ACC112 (cell line): ENCODE measurements at regions not wholly inside any gene's neighbourhood (a gene's known extent, or its start where the extent isn't known, plus 50 kb on each side); places are given as distances from the start of the nearest gene placed in this dataset.
A peak's percentile ranks its signal among the peaks of the same experiment; 100 is the strongest.

ENCODE experiments used
- H2AFZ ChIP-seq: fragments of 200-600 bp; sonication (generic); one replicate; pipeline ENCODE4 v1.6.0; 2017; ENCODE audit warnings: antibody characterized with exemption, low read length; ENCODE audit not compliant: unreplicated experiment
- H3K27ac ChIP-seq: fragments of 200-600 bp; sonication (generic); 2 replicates; pipeline ENCODE4 v1.5.1; 2014; ENCODE audit warnings: low read depth, mild to moderate bottlenecking, antibody characterized with exemption, low read length, moderate library complexity
- H3K27me3 ChIP-seq: fragments of 200-600 bp; sonication (generic); 2 replicates; pipeline ENCODE4 v1.6.1; 2014; ENCODE audit warnings: mild to moderate bottlenecking, antibody characterized with exemption, low read length, moderate library complexity, mixed read lengths; ENCODE audit not compliant: insufficient read depth
- H3K36me3 ChIP-seq: fragments of 200-600 bp; sonication (generic); 2 replicates; pipeline ENCODE4 v1.6.1; 2016; ENCODE audit warnings: mild to moderate bottlenecking, antibody characterized with exemption, low read length, moderate library complexity, mixed read lengths; ENCODE audit not compliant: insufficient read depth
- H3K4me1 ChIP-seq: fragments of 200-600 bp; sonication (generic); one replicate; pipeline ENCODE4 v1.6.1; 2016; ENCODE audit warnings: low read length, mixed read lengths; ENCODE audit not compliant: insufficient read depth, unreplicated experiment, control insufficient read depth
- H3K4me3 ChIP-seq: fragments of 200-600 bp; sonication (generic); 2 replicates; pipeline ENCODE4 v1.5.1; 2014; ENCODE audit warnings: mild to moderate bottlenecking, low read depth, low read length
- H3K79me2 ChIP-seq: fragments of 200-600 bp; sonication (generic); one replicate; pipeline ENCODE4 v1.6.0; 2016; ENCODE audit warnings: low read length; ENCODE audit not compliant: control insufficient read depth, unreplicated experiment, insufficient read depth

DNA sequence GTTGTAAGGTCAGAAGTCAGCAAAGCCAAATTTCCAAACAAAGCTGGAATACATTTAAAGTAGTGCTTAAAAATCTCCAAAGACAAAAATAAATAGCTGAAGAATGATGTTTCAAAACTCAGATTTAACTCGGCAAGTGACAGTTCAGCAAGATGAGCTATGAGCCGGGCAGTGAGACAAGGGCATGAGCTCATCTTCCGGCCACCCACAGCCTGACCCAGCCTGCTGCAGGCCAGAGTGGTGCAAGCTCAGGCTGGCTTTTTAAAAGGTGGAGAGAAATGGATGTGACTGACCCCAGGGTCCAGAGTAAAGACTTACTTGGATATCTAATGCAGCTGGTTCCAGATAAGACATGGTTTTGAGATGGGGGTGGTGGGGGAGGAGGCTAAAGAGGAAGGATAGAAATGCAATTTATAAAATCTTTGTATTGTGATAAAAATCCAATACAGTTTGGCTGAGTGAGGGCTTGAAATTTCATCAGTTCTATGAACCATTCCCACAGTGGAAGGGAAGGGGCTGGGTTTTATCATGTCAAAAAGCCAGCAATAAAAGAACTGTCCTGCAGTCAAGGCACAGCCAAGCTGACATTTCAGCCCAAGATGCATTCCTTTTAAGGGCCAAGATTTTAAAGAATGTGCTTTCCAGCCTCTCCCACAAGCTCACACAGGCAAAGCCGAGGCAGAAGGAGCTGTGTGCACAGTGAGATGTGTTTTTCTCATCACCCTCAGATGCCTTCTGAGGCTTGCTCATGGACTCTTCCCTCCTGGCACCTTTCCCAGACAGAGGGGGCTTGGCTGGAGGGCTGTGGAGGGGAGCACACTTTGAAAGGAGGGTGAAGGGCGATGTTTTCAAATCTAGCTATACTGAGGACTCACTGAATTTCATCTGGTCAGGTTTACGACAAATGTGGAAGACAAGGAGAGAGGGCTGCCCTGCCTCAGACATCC is 97.9 kb upstream of the KLHL29 start:
- H3K27ac ChIP-seq: peak overlapping the region; percentile 29; the same call in 1 of the 2 replicates
- H3K79me2 ChIP-seq: no peaks in the 10 kb centered on the region
- H3K4me3 ChIP-seq: peak overlapping the region; percentile 33; the same call in 1 of the 2 replicates
- peaks cover 13% of the 10 kb centered on the region for H3K4me1 ChIP-seq
- no peaks in the 10 kb centered on the region for H3K36me3 ChIP-seq
- H2AFZ ChIP-seq: no peak overlapping the region
- no peaks in the 10 kb centered on the region for H3K27me3 ChIP-seq

DNA sequence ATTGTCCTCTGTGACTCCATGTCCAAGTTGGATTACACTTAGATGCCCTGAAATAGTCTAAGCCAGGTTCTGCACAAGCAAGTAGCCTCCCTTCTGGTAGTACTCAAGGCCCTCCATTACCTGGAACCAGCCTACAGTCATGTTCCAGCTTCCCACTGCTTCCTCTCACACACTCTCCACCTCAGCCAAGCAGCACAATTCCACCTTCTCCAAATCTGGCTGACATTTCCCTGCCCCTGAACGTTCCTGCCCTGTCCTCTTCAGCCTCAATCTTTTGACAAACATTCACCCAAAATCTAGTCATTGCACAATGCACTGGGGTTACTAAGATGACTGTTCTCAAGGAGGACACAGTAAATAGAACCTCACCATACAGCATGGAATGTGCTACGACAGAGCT is 95.3 kb upstream of the KLHL29 start:
- no peak overlapping the region for H3K27ac ChIP-seq
- H3K36me3 ChIP-seq: no peaks in the 10 kb centered on the region
- H3K4me3 ChIP-seq: no peak overlapping the region
- no peak overlapping the region for H2AFZ ChIP-seq
- H3K4me1 ChIP-seq: peaks cover 18% of the 10 kb centered on the region
- no peaks in the 10 kb centered on the region for H3K27me3 ChIP-seq
- H3K79me2 ChIP-seq: no peaks in the 10 kb centered on the region

- no peak overlapping the region for H3K27ac ChIP-seq
- no peaks in the 10 kb centered on the region for H3K36me3 ChIP-seq
- no peak overlapping the region for H3K4me3 ChIP-seq
- no peak overlapping the region for H2AFZ ChIP-seq
- no peaks in the 10 kb centered on the region for H3K79me2 ChIP-seq
- peaks cover 17% of the 10 kb centered on the region for H3K4me1 ChIP-seq
- no peaks in the 10 kb centered on the region for H3K27me3 ChIP-seq
Observed at GRCh38 chr2:23291239-23291638, 93.7 kb upstream of the KLHL29 start.

- Histone ChIP-seq H3K36me3 (no peaks in the 10 kb centered on the region), H3K79me2 (no peaks in the 10 kb centered on the region), H3K4me3 (no peak overlapping the region), H3K27ac (no peak overlapping the region), H3K27me3 (no peaks in the 10 kb centered on the region), H2AFZ (no peak overlapping the region), H3K4me1 (peaks cover 9% of the 10 kb centered on the region)
Observed at GRCh38 chr2:23292024-23292423, 93.0 kb upstream of the KLHL29 start.

DNA sequence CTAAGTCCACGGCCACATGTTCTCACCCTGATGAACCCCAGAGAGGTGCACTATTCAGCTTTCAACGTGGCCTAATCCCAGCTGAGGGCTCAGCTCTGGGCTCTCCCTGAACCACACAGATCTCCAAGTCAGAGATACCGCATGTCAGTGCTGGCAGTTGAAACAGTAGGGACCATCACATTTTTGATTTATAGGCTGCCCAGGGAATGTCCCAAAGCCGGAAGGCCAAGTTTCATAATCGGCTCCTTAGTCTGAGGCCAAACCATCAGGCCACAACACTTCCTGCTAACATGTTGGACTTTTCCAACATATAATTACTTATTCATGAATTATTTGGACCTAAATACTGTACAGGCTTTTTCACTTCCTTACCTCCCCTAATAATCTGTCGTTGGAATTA is 91.9 kb upstream of the KLHL29 start:
- Histone ChIP-seq H3K79me2 (no peaks in the 10 kb centered on the region), H3K27me3 (no peaks in the 10 kb centered on the region; the same call in 1 of the 2 replicates), H3K4me1 (peaks cover 5% of the 10 kb centered on the region), H3K36me3 (no peaks in the 10 kb centered on the region), H3K27ac (no peak overlapping the region), H2AFZ (no peak overlapping the region), H3K4me3 (no peak overlapping the region)

GRCh38 chr2:23293731-23294130 is 91.2 kb upstream of the KLHL29 start:
- Histone ChIP-seq H2AFZ (no peak overlapping the region), H3K79me2 (no peaks in the 10 kb centered on the region), H3K4me1 (peaks cover 5% of the 10 kb centered on the region), H3K36me3 (no peaks in the 10 kb centered on the region), H3K27ac (no peak overlapping the region), H3K27me3 (no peaks in the 10 kb centered on the region; the same call in 1 of the 2 replicates), H3K4me3 (no peak overlapping the region)

DNA sequence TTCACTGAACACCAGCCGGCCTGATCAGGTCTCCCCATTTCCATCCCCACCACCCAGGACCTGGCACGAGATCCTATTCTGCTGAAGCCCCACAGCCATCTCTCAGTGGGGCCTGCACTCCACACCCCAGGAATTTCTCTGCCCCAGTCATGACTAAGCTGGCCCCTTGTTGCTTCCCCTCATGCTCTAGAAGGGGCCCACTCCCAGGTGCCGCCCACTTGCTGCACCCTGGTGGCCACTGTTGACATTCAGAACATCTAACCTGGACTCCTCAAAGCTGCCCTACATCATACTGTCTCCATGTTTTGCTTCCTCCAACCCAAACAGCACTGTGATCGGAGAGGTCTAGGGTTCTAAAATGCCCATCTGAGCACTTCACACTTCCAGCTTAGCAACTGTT is 90.7 kb upstream of the KLHL29 start:
- no peak overlapping the region for H2AFZ ChIP-seq
- H3K4me3 ChIP-seq: no peak overlapping the region

GRCh38 chr2:23296691-23297090 is 88.3 kb upstream of the KLHL29 start:
- Histone ChIP-seq H2AFZ (no peak overlapping the region), H3K79me2 (no peaks in the 10 kb centered on the region), H3K27ac (no peak overlapping the region), H3K4me3 (no peak overlapping the region), H3K36me3 (no peaks in the 10 kb centered on the region), H3K27me3 (no peaks in the 10 kb centered on the region; the same call in 1 of the 2 replicates), H3K4me1 (peaks cover 5% of the 10 kb centered on the region)

More for the DNA sequence above, 90.7 kb upstream of the KLHL29 start:
- H3K27ac ChIP-seq: no peak overlapping the region
- H3K4me1 ChIP-seq: peaks cover 5% of the 10 kb centered on the region
- no peaks in the 10 kb centered on the region for H3K36me3 ChIP-seq
- H3K79me2 ChIP-seq: no peaks in the 10 kb centered on the region
- H3K27me3 ChIP-seq: no peaks in the 10 kb centered on the region; the same call in 1 of the 2 replicates

GRCh38 chr2:23297112-23297511 is 87.9 kb upstream of the KLHL29 start:
- H3K4me1 ChIP-seq: peaks cover 5% of the 10 kb centered on the region
- no peak overlapping the region for H3K4me3 ChIP-seq
- no peaks in the 10 kb centered on the region; the same call in 1 of the 2 replicates for H3K27me3 ChIP-seq
- H3K27ac ChIP-seq: no peak overlapping the region
- no peak overlapping the region for H2AFZ ChIP-seq
- H3K36me3 ChIP-seq: no peaks in the 10 kb centered on the region
- no peaks in the 10 kb centered on the region for H3K79me2 ChIP-seq

DNA sequence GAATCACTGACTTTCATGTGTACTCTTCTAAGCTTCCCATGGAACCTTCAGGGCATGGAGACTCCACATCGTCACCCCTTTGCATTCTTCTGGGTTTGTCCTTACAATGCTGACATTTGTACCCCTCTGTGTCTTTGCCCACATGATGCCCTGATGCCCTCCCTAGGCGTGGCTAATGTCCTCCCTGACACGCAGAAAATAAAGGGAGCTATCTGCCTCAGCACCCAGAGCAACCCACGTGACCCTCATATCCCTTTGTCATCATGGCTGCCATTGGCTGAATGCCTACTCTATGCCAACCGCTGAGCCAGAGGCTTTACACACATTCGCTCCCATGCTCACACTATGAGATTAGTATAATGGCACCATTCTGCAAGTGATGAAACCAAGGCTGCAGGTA is 86.4 kb upstream of the KLHL29 start:
- Histone ChIP-seq H2AFZ (no peak overlapping the region), H3K4me3 (no peak overlapping the region), H3K27ac (no peak overlapping the region), H3K27me3 (no peaks in the 10 kb centered on the region; the same call in 1 of the 2 replicates), H3K36me3 (no peaks in the 10 kb centered on the region), H3K4me1 (peaks cover under 1% of the 10 kb centered on the region), H3K79me2 (no peaks in the 10 kb centered on the region)
